ENCODE measurements at regions not wholly inside any gene's neighbourhood (a gene's known extent, or its start where the extent isn't known, plus 50 kb on each side); places are given as distances from the start of the nearest gene placed in this dataset.

- H3K9me3 ChIP-seq = no peaks in the 10 kb centered on the region
- no peaks in the 10 kb centered on the region for H3K27me3 ChIP-seq
- H3K4me1 ChIP-seq = no peaks in the 10 kb centered on the region
- DNase-seq = no peak
- no peaks in the 10 kb centered on the region for H3K36me3 ChIP-seq
- TF ChIP-seq CTCF (IDR thresholded peaks at IDR 0.05) = no peak
- TF ChIP-seq POLR2A (IDR thresholded peaks at IDR 0.05) = no peak
- no peak overlapping the region for H3K4me3 ChIP-seq
- H3K27ac ChIP-seq = no peak overlapping the region
Measured at GRCh38 chr18:53817976-53818950, 406.2 kb downstream of the MBD2 start.

- Histone ChIP-seq H3K4me3 (no peak overlapping the region), H3K27ac (no peak overlapping the region), H3K4me1 (no peaks in the 10 kb centered on the region), H3K9me3 (no peaks in the 10 kb centered on the region), H3K36me3 (no peaks in the 10 kb centered on the region), H3K27me3 (no peaks in the 10 kb centered on the region)
- no peak for DNase-seq
- TF ChIP-seq POLR2A (IDR thresholded peaks at IDR 0.05) = no peak
- no peak for TF ChIP-seq CTCF (IDR thresholded peaks at IDR 0.05)
Measured at GRCh38 chr18:53800171-53800570, 424.3 kb downstream of the MBD2 start.

- H3K27me3 ChIP-seq = no peaks in the 10 kb centered on the region
- no peaks in the 10 kb centered on the region for H3K9me3 ChIP-seq
- H3K27ac ChIP-seq = no peak overlapping the region
- TF ChIP-seq CTCF (IDR thresholded peaks at IDR 0.05) (no peak), POLR2A (IDR thresholded peaks at IDR 0.05) (no peak)
- H3K36me3 ChIP-seq = no peaks in the 10 kb centered on the region
- no peak overlapping the region for H3K4me3 ChIP-seq
- no peak for DNase-seq
- H3K4me1 ChIP-seq = no peaks in the 10 kb centered on the region
Measured at GRCh38 chr18:53799134-53799533, 425.3 kb downstream of the MBD2 start.

- H3K36me3 ChIP-seq = no peaks in the 10 kb centered on the region
- DNase-seq = no peak
- no peak overlapping the region for H3K4me3 ChIP-seq
- no peaks in the 10 kb centered on the region for H3K27me3 ChIP-seq
- H3K9me3 ChIP-seq = no peaks in the 10 kb centered on the region
- no peaks in the 10 kb centered on the region for H3K4me1 ChIP-seq
- H3K27ac ChIP-seq = no peak overlapping the region
- TF ChIP-seq POLR2A (IDR thresholded peaks at IDR 0.05) = no peak
- TF ChIP-seq CTCF (IDR thresholded peaks at IDR 0.05) = no peak
Measured at GRCh38 chr18:53798516-53798915, 426.0 kb downstream of the MBD2 start.

GRCh38 chr18:53797998-53798495, 426.4 kb downstream of the MBD2 start:
- H3K4me3 ChIP-seq = no peak overlapping the region
- no peaks in the 10 kb centered on the region for H3K4me1 ChIP-seq
- no peaks in the 10 kb centered on the region for H3K27me3 ChIP-seq
- no peak overlapping the region for H3K27ac ChIP-seq
- no peaks in the 10 kb centered on the region for H3K9me3 ChIP-seq
- TF ChIP-seq CTCF (IDR thresholded peaks at IDR 0.05) (no peak), POLR2A (IDR thresholded peaks at IDR 0.05) (no peak)
- no peaks in the 10 kb centered on the region for H3K36me3 ChIP-seq
- no peak for DNase-seq
